GM12878 (cell line): ENCODE measurements at regions not wholly inside any gene's neighbourhood (a gene's known extent, or its start where the extent isn't known, plus 50 kb on each side); places are given as distances from the start of the nearest gene placed in this dataset.

Source experiments
- ATAC-seq: fragments of 200-7000 bp; cut with Tn5 transposase; 3 replicates; pipeline ENCODE4 v1.9.1; 2020; ENCODE audit warnings: mild to moderate bottlenecking, moderate library complexity
- BruUV-seq: library from RNA; stranded (reverse); fragments of 400-500 nt; replicated peaks from 2 replicates; lab custom pipeline; 2021; lab: Mats Ljungman, UMichigan
- CTCF ChIA-PET: fragments of 300-600 bp; sonication (Branson Sonifier 250); formaldehyde crosslinking; extraction: SDS; loops from one replicate; lab custom pipeline; 2021; ENCODE audit warnings: inconsistent platforms; lab: Yijun Ruan, JAX
- POLR2A ChIA-PET: fragments of 350-600 bp; formaldehyde crosslinking; extraction: SDS; loops from one replicate; lab custom pipeline; 2021; ENCODE audit warnings: inconsistent platforms; lab: Charles Lee
- RAD21 ChIA-PET: fragments of 300-600 bp; sonication (Branson Sonifier 250); formaldehyde crosslinking; loops from one replicate; lab custom pipeline; 2023; ENCODE audit warnings: antibody characterized with exemption; ENCODE audit not compliant: unreplicated experiment; lab: Charles Lee
- SMC1A ChIA-PET: fragments of 300-600 bp; sonication (Branson Sonifier 250); formaldehyde crosslinking; loops from one replicate; lab custom pipeline; 2023; ENCODE audit not compliant: unreplicated experiment, uncharacterized antibody; lab: Charles Lee
- DNase-seq: peaks from one replicate; pipeline ENCODE4 v3.0.0-alpha.2; 2011; ENCODE audit warnings: low read depth, low spot score
- FAIRE-seq: peaks from 3 replicates; lab custom pipeline; 2011; peaks lifted over from hg19 to GRCh38; lab: Jason Lieb, UNC
- H2AFZ ChIP-seq: 2 replicates; pipeline ENCODE4 v1.6.0; 2011; ENCODE audit warnings: low read depth, low read length, control low read depth; ENCODE audit not compliant: control insufficient read depth
- H3K27ac ChIP-seq: 2 replicates; pipeline ENCODE4 v1.5.1; 2011; ENCODE audit warnings: control low read depth; ENCODE audit not compliant: control insufficient read depth, insufficient read depth
- H3K27me3 ChIP-seq, 2 experiments: replicated peaks in 1 of 2; 2 replicates each; pipeline versions ENCODE4 v1.6.0 to v1.6.1; 2011; ENCODE audit warnings: low read length in 1 of 2; ENCODE audit not compliant: control insufficient read depth in 2 of 2, insufficient read depth in 2 of 2
- H3K36me3 ChIP-seq, 2 experiments: 2 replicates each; pipeline ENCODE4 v1.5.1; 2011; ENCODE audit warnings: low read length in 1 of 2; ENCODE audit not compliant: control insufficient read depth in 2 of 2, insufficient read depth in 2 of 2
- H3K4me1 ChIP-seq: 2 replicates; pipeline ENCODE4 v1.6.1; 2011; ENCODE audit warnings: mild to moderate bottlenecking, low read length, moderate library complexity, mixed read lengths; ENCODE audit not compliant: control insufficient read depth, insufficient read depth
- H3K4me2 ChIP-seq: 2 replicates; pipeline ENCODE4 v1.6.0; 2011; ENCODE audit warnings: control low read depth; ENCODE audit not compliant: control insufficient read depth, insufficient read depth
- H3K4me3 ChIP-seq: fragments of 200-600 bp; sonication (generic); 2 replicates; pipeline ENCODE4 v1.5.1; 2016
- H3K79me2 ChIP-seq: 2 replicates; pipeline ENCODE4 v1.6.0; 2011; ENCODE audit warnings: low read length; ENCODE audit not compliant: control insufficient read depth, insufficient read depth
- H3K9ac ChIP-seq: 2 replicates; pipeline ENCODE4 v1.8.0; 2011; ENCODE audit warnings: low read length, control low read depth, mixed read lengths; ENCODE audit not compliant: control insufficient read depth, insufficient read depth
- H3K9me3 ChIP-seq: replicated peaks from 3 replicates; pipeline ENCODE4 v1.5.1; 2011; ENCODE audit warnings: mild to moderate bottlenecking, low read length; ENCODE audit not compliant: control insufficient read depth, insufficient read depth
- H4K20me1 ChIP-seq: 2 replicates; pipeline ENCODE4 v1.6.0; 2011; ENCODE audit not compliant: control insufficient read depth, insufficient read depth
- ATF7 ChIP-seq: fragments of 450-650 bp; IDR thresholded peaks from 2 replicates; pipeline ENCODE4 v1.6.1; 2016; ENCODE audit warnings: low read depth, mild to moderate bottlenecking
- BACH1 ChIP-seq: fragments of 450-650 bp; IDR thresholded peaks from 2 replicates; pipeline ENCODE4 v1.6.1; 2017; ENCODE audit warnings: mild to moderate bottlenecking, borderline replicate concordance
- BCLAF1 ChIP-seq: fragments of 450-650 bp; IDR thresholded peaks from 2 replicates; pipeline ENCODE4 v1.6.1; 2017; ENCODE audit warnings: antibody characterized with exemption, mild to moderate bottlenecking, moderate library complexity
- CHD4 ChIP-seq: fragments of 200-600 bp; sonication (generic); IDR thresholded peaks from 2 replicates; pipeline ENCODE4 v1.6.1; 2016; ENCODE audit warnings: mild to moderate bottlenecking
- CTCF ChIP-seq, 3 experiments: IDR thresholded peaks in 2 of 3; conservative IDR thresholded peaks in 1 of 3; 2 replicates each; pipeline ENCODE4 v1.5.1; 2011; ENCODE audit warnings: low read depth in 3 of 3, low read length in 3 of 3, mild to moderate bottlenecking in 3 of 3, control low read depth in 2 of 3, moderate library complexity in 2 of 3, inconsistent platforms in 1 of 3, mixed read lengths in 1 of 3; ENCODE audit not compliant: control insufficient read depth in 2 of 3, insufficient read depth in 1 of 3; ENCODE audit errors: extremely low read depth in 1 of 3
- DPF2 ChIP-seq: fragments of 450-650 bp; IDR thresholded peaks from 2 replicates; pipeline ENCODE4 v1.6.1; 2017; ENCODE audit warnings: mild to moderate bottlenecking
- EP300 ChIP-seq, 2 experiments: fragments of 150-350 bp in 1 of 2; IDR thresholded peaks; 2 replicates each; pipeline ENCODE4 v1.6.1; 2011 to 2012; ENCODE audit warnings: low read depth in 2 of 2, low read length in 2 of 2, borderline replicate concordance in 1 of 2, improper control_type of control experiment in 1 of 2, inconsistent platforms in 1 of 2; ENCODE audit not compliant: control insufficient read depth in 1 of 2
- EZH2 ChIP-seq: IDR thresholded peaks from 2 replicates; pipeline ENCODE4 v1.6.1; 2012; ENCODE audit warnings: low read depth, mild to moderate bottlenecking, control low read depth, inconsistent platforms, low read length, borderline replicate concordance; ENCODE audit not compliant: control insufficient read depth
- IKZF2 ChIP-seq, 2 experiments: fragments of 450-650 bp; IDR thresholded peaks; 2 replicates each; pipeline ENCODE4 v1.6.1; 2017; ENCODE audit warnings: mild to moderate bottlenecking in 2 of 2, moderate library complexity in 2 of 2
- MTA3 ChIP-seq: IDR thresholded peaks from 2 replicates; pipeline ENCODE4 v1.6.1; 2012; ENCODE audit warnings: low read length, inconsistent platforms, borderline replicate concordance
- NRF1 ChIP-seq: conservative IDR thresholded peaks from 2 replicates; pipeline ENCODE4 v1.6.1; 2011; ENCODE audit warnings: mild to moderate bottlenecking, low read depth, low read length, improper control_type of control experiment
- POU2F2 ChIP-seq: IDR thresholded peaks from 3 replicates; pipeline ENCODE4 v1.6.1; 2011; ENCODE audit warnings: low read depth, mild to moderate bottlenecking, low read length, borderline replicate concordance
- SPI1 ChIP-seq: IDR thresholded peaks from 2 replicates; pipeline ENCODE4 v1.6.1; 2011; ENCODE audit warnings: low read depth, mild to moderate bottlenecking, low read length, moderate library complexity, borderline replicate concordance; ENCODE audit not compliant: insufficient read depth
- TCF12 ChIP-seq: IDR thresholded peaks from 2 replicates; pipeline ENCODE4 v1.6.1; 2011; ENCODE audit warnings: low read depth, mild to moderate bottlenecking, low read length
- TCF7 ChIP-seq: IDR thresholded peaks from 2 replicates; pipeline ENCODE4 v1.6.1; 2014; ENCODE audit warnings: antibody characterized with exemption, borderline replicate concordance
- ZBED1 ChIP-seq: IDR thresholded peaks from 2 replicates; pipeline ENCODE4 v1.6.1; 2016; ENCODE audit warnings: borderline replicate concordance
- ZNF687 ChIP-seq: fragments of 450-650 bp; IDR thresholded peaks from 2 replicates; pipeline ENCODE4 v1.6.1; 2017; ENCODE audit warnings: mild to moderate bottlenecking, moderate library complexity
- WGBS: methylation state at CpG from one replicate; pipeline ENCODE4 v1.1.6; 2016; ENCODE audit warnings: low lambda C conversion rate; ENCODE audit not compliant: insufficient replicate concordance, insufficient coverage; ENCODE audit errors: missing lambda C conversion rate; 5-methylcytosine and 5-hydroxymethylcytosine counted together
- in situ Hi-C: fragments of 300-500 bp; cut with MboI; formaldehyde crosslinking; loops from 9 replicates; pipeline ENCODE4 v1.14.3; 2018; ENCODE audit warnings: mixed read lengths
- intact Hi-C: fragments of 100-400 bp; cut with micrococcal nuclease; formaldehyde crosslinking; loops from one replicate; pipeline ENCODE4 v1.14.2; 2022; ENCODE audit not compliant: unreplicated experiment

- 0% methylated on average over 1 of the region's 1 CpG for WGBS
- Histone ChIP-seq H3K4me1 (no peaks in the 10 kb centered on the region), H3K9me3 (no peaks in the 10 kb centered on the region), H3K79me2 (no peaks in the 10 kb centered on the region), H3K27ac (no peak overlapping the region), H2AFZ (no peak overlapping the region), H3K4me2 (no peak overlapping the region), H4K20me1 (no peaks in the 10 kb centered on the region), H3K9ac (no peak overlapping the region), H3K27me3 (no peaks in the 10 kb centered on the region), H3K4me3 (no peak overlapping the region), H3K36me3 (no peaks in the 10 kb centered on the region)
- BruUV-seq = no TSS peak
- SMC1A ChIA-PET = no interaction called here
- CTCF ChIA-PET = no interaction called here
- POLR2A ChIA-PET = no interaction called here
- FAIRE-seq (no peak), DNase-seq (no peak), ATAC-seq (no peak)
- RAD21 ChIA-PET = no interaction called here
- in situ Hi-C loops (no loop called here), intact Hi-C loops (no loop called here)
- TF ChIP-seq EP300 (IDR thresholded peaks at IDR 0.05; ENCODE audit: borderline replicate concordance in 1 of 2, control insufficient read depth in 1 of 2, low read depth in 2 of 2, low read length in 2 of 2) (no peak), BCLAF1 (no peak), TCF7 (no peak), CHD4 (no peak), SPI1 (no peak), IKZF2 (IDR thresholded peaks at IDR 0.05) (no peak), NRF1 (no peak), ZNF687 (no peak), EZH2 (no peak), DPF2 (no peak), MTA3 (no peak), ZBED1 (no peak), ATF7 (no peak), POU2F2 (no peak), CTCF (IDR thresholded peaks at IDR 0.05 in 2 of 3, conservative IDR thresholded peaks at IDR 0.05 in 1 of 3; ENCODE audit: control insufficient read depth in 2 of 3, extremely low read depth in 1 of 3, insufficient read depth in 1 of 3, low read depth in 3 of 3, low read length in 3 of 3) (no peak), TCF12 (no peak), BACH1 (no peak)
Observed at GRCh38 chr1:192261476-192261875, 55.3 kb upstream of the RGS21 start.
